ENCODE measurements at regions not wholly inside any gene's neighbourhood (a gene's known extent, or its start where the extent isn't known, plus 50 kb on each side); places are given as distances from the start of the nearest gene placed in this dataset.

DNA sequence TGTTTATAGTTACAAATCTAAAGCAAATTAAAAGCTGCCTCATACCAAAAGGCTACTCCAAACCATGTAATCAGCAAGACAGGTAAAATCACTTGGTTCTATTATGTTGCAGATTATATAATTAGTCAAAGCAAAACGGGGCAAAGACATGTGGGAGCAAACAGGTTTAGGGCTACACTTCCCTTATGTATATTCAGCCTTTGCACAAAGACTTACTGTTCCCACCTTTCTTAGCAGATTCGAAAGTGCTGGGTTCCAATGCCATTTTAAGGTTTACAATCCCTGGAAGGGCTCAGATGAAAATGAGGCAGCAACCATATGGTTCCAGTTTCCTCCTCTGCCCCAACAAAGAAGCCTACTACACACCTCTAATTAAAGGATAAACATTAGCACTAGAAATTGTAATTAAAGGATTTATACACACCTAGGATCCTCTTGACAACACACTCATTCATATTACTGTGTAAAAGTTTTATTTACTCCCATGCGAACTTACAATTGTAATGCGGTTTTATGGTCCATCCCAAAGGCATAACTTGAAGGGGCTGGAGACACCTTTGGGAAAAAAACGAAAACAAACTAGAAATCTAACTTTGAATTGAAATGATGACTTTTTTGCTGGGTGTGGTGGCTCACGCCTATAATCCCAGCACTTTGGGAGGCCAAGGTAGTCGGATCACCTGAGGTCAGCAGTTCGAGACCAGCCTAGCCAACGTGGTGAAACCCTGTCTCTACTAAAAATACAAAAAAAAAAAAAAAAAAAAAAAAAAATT is 117.3 kb upstream of the PKN2 start:
- TF ChIP-seq, protein P1, sequence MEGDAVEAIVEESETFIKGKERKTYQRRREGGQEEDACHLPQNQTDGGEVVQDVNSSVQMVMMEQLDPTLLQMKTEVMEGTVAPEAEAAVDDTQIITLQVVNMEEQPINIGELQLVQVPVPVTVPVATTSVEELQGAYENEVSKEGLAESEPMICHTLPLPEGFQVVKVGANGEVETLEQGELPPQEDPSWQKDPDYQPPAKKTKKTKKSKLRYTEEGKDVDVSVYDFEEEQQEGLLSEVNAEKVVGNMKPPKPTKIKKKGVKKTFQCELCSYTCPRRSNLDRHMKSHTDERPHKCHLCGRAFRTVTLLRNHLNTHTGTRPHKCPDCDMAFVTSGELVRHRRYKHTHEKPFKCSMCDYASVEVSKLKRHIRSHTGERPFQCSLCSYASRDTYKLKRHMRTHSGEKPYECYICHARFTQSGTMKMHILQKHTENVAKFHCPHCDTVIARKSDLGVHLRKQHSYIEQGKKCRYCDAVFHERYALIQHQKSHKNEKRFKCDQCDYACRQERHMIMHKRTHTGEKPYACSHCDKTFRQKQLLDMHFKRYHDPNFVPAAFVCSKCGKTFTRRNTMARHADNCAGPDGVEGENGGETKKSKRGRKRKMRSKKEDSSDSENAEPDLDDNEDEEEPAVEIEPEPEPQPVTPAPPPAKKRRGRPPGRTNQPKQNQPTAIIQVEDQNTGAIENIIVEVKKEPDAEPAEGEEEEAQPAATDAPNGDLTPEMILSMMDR (conservative IDR thresholded peaks at IDR 0.05) = no peak
- TF ChIP-seq ZFX (IDR thresholded peaks at IDR 0.05) = no peak

All from C4-2B (cell line).